Calu3 (cell line): ENCODE measurements at regions not wholly inside any gene's neighbourhood (a gene's known extent, or its start where the extent isn't known, plus 50 kb on each side); places are given as distances from the start of the nearest gene placed in this dataset.

ENCODE experiments used
- BruUV-seq: library from RNA; stranded (reverse); fragments of 400-500 nt; replicated peaks from 2 replicates; lab custom pipeline; 2021; lab: Mats Ljungman, UMichigan
- CTCF ChIA-PET: fragments of 300-600 bp; sonication (Branson Sonifier 250); formaldehyde crosslinking; loops from one replicate; lab custom pipeline; 2022; ENCODE audit warnings: antibody characterized with exemption; lab: Charles Lee
- DNase-seq: peaks from one replicate; pipeline ENCODE4 v3.0.0; 2022
- H3K27ac Mint-ChIP-seq: one replicate; pipeline ENCODE4 v1.8.0; 2022; ENCODE audit warnings: mixed read lengths; ENCODE audit not compliant: unreplicated experiment
- H3K27me3 Mint-ChIP-seq: one replicate; pipeline ENCODE4 v1.8.0; 2022; ENCODE audit warnings: mixed read lengths; ENCODE audit not compliant: unreplicated experiment
- H3K36me3 Mint-ChIP-seq: one replicate; pipeline ENCODE4 v1.8.0; 2022; ENCODE audit warnings: mild to moderate bottlenecking, moderate library complexity, mixed read lengths; ENCODE audit not compliant: insufficient read depth, unreplicated experiment
- H3K4me1 Mint-ChIP-seq: one replicate; pipeline ENCODE4 v1.8.0; 2022; ENCODE audit warnings: mild to moderate bottlenecking, low read depth, mixed read lengths; ENCODE audit not compliant: unreplicated experiment
- H3K4me3 Mint-ChIP-seq: one replicate; pipeline ENCODE4 v1.8.0; 2022; ENCODE audit warnings: mild to moderate bottlenecking, low read depth, moderate library complexity, mixed read lengths; ENCODE audit not compliant: unreplicated experiment
- H3K9me3 Mint-ChIP-seq: one replicate; pipeline ENCODE4 v1.8.0; 2022; ENCODE audit warnings: low read depth, mixed read lengths; ENCODE audit not compliant: unreplicated experiment
- intact Hi-C: fragments of 100-400 bp; cut with micrococcal nuclease; formaldehyde crosslinking; loops from one replicate; pipeline ENCODE4 v1.10.0; 2022; ENCODE audit not compliant: unreplicated experiment
- TF ChIP-seq, protein P1 (sequence below): fragments of 200-600 bp; IDR thresholded peaks from one replicate; pipeline ENCODE4 v1.8.0; 2022; ENCODE audit warnings: antibody characterized with exemption; ENCODE audit not compliant: unreplicated experiment

DNA sequence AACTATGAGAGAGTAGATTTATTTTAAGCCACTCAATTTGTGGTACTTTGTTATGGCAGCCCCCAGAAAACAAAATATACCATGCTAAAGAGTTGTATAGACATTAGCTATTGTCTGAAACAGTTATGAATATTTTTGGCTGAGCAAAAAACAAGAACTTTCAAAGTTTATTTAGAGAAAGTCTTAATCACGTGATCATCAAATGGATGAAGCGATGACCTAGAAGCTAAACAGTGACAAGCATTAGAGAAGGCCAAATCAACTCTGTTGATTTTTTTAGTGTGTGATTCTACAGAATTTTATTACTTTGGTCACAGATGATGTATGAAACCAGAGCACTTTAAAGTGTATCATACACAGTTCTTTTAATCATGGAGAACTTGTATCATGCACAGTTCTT, 1247.9 kb upstream of the MAP3K7 start:
- no peaks in the 10 kb centered on the region for H3K4me1 Mint-ChIP-seq

DNA sequence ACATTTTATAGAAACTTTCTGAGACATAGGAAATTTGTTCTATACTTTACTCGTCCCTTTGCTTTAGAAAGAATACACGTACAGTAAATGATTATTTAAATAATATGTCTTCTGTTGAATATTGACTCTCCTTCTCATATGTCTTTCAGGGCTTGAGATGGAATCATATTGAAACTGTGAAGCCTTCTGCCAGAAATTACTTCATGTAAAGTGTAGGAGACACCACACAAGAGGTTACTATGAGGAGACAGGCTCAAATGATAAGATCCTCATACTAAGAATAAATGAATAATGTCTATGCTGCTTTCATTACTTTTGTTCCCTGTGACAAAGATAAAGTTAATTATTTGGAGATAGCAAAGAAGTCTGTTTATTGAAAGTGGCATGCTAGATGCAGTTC, 1240.3 kb upstream of the MAP3K7 start:
- intact Hi-C loops: no loop called here
- no peaks in the 10 kb centered on the region for H3K27me3 Mint-ChIP-seq
- H3K4me3 Mint-ChIP-seq: no peak overlapping the region
- H3K27ac Mint-ChIP-seq: no peak overlapping the region
- TF ChIP-seq, protein P1, sequence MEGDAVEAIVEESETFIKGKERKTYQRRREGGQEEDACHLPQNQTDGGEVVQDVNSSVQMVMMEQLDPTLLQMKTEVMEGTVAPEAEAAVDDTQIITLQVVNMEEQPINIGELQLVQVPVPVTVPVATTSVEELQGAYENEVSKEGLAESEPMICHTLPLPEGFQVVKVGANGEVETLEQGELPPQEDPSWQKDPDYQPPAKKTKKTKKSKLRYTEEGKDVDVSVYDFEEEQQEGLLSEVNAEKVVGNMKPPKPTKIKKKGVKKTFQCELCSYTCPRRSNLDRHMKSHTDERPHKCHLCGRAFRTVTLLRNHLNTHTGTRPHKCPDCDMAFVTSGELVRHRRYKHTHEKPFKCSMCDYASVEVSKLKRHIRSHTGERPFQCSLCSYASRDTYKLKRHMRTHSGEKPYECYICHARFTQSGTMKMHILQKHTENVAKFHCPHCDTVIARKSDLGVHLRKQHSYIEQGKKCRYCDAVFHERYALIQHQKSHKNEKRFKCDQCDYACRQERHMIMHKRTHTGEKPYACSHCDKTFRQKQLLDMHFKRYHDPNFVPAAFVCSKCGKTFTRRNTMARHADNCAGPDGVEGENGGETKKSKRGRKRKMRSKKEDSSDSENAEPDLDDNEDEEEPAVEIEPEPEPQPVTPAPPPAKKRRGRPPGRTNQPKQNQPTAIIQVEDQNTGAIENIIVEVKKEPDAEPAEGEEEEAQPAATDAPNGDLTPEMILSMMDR: no peak
- H3K9me3 Mint-ChIP-seq: no peaks in the 10 kb centered on the region
- peaks cover 12% of the 10 kb centered on the region for H3K4me1 Mint-ChIP-seq
- no TSS peak for BruUV-seq
- DNase-seq: no peak
- no peaks in the 10 kb centered on the region for H3K36me3 Mint-ChIP-seq
- CTCF ChIA-PET: no interaction called here

More for the DNA sequence above, 1247.9 kb upstream of the MAP3K7 start:
- H3K9me3 Mint-ChIP-seq: peaks cover 2% of the 10 kb centered on the region
- intact Hi-C loops: no loop called here
- H3K27me3 Mint-ChIP-seq: no peaks in the 10 kb centered on the region
- BruUV-seq: no TSS peak
- DNase-seq: no peak
- H3K36me3 Mint-ChIP-seq: no peaks in the 10 kb centered on the region
- H3K27ac Mint-ChIP-seq: no peak overlapping the region
- CTCF ChIA-PET: no interaction called here
- no peak overlapping the region for H3K4me3 Mint-ChIP-seq
- TF ChIP-seq, protein P1: no peak

DNA sequence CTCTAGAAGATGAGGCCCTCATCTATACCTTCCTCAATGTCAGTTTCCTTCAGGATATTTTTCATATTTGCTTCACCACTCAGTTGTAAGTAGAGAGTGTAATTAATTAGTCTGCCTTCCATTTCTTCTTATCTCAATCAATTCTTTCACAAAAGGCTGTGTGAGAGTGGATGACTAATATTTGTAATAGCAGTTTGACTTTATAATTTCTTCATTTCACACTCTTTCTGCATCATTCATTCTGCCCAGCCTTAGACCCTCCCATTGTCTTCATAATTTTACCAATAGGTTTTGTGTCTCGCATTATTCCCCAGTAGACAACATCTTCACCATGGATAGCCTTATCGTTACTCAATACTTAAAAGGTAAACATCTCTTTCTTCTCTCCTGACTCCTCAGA, 1239.3 kb upstream of the MAP3K7 start:
- H3K9me3 Mint-ChIP-seq: no peaks in the 10 kb centered on the region
- no peaks in the 10 kb centered on the region for H3K36me3 Mint-ChIP-seq
- no TSS peak for BruUV-seq
- CTCF ChIA-PET: interaction anchor here (0.7 kb wide), 2 partner anchors 313 to 1923 kb away, joined by 3 to 4 read pairs; no protein-coding TSS in a partner anchor
- intact Hi-C loops: no loop called here
- H3K4me1 Mint-ChIP-seq: peaks cover 12% of the 10 kb centered on the region
- no peak overlapping the region for H3K27ac Mint-ChIP-seq
- DNase-seq: no peak
- TF ChIP-seq, protein P1: no peak
- no peak overlapping the region for H3K4me3 Mint-ChIP-seq
- H3K27me3 Mint-ChIP-seq: no peaks in the 10 kb centered on the region

DNA sequence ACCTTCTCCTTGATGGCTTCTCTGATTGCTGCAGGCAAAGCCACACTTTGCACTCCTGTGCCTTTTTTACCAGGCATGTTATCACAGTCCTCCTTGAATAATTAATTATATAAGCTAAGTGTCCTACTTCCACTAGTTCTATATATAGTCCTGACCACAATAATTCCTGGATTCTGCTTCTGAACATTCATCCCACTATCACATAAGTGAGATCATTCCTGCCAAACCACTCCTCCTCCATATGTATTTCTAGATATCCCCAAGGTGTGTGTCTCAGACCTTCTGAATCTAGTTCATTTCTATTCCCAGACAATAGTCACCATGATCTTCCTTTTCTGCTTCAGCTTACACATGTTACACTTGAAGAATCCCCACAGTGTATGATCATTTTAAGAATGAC, 1237.5 kb upstream of the MAP3K7 start:
- Mint-ChIP-seq H3K27me3 (no peaks in the 10 kb centered on the region), H3K36me3 (no peaks in the 10 kb centered on the region), H3K27ac (no peak overlapping the region), H3K4me1 (peaks cover 12% of the 10 kb centered on the region), H3K4me3 (no peak overlapping the region), H3K9me3 (no peaks in the 10 kb centered on the region)
- CTCF ChIA-PET: no interaction called here
- TF ChIP-seq, protein P1: no peak
- BruUV-seq: no TSS peak
- no peak for DNase-seq
- intact Hi-C loops: no loop called here
